SK-N-SH treated with all-trans-retinoic acid at 6 μM for 48 hours (cell line): ENCODE measurements at regions not wholly inside any gene's neighbourhood (a gene's known extent, or its start where the extent isn't known, plus 50 kb on each side); places are given as distances from the start of the nearest gene placed in this dataset.

Experiments
- ATAC-seq: fragments of 200-7000 bp; cut with Tn5 transposase; 3 replicates; pipeline ENCODE4 v1.9.1; 2020; ENCODE audit warnings: mild to moderate bottlenecking, moderate library complexity
- ARNTL ChIP-seq: fragments of 450-650 bp; formaldehyde crosslinking; IDR thresholded peaks from 2 replicates; pipeline ENCODE4 v1.5.0; 2020; ENCODE audit warnings: low read depth, mild to moderate bottlenecking, moderate library complexity, borderline replicate concordance
- BACH2 ChIP-seq: fragments of 250-450 bp; sonication (Bioruptor Pico); IDR thresholded peaks from 2 replicates; pipeline ENCODE4 v1.9.0; 2021; ENCODE audit warnings: mild to moderate bottlenecking, borderline replicate concordance
- CREB5 ChIP-seq: fragments of 250-450 bp; sonication (Bioruptor Pico); IDR thresholded peaks from 2 replicates; pipeline ENCODE4 v1.5.1; 2020; ENCODE audit warnings: low read depth, mild to moderate bottlenecking, moderate library complexity
- CSDC2 ChIP-seq: fragments of 250-450 bp; sonication (Bioruptor Pico); IDR thresholded peaks from 2 replicates; pipeline ENCODE4 v1.5.0; 2020; ENCODE audit warnings: mild to moderate bottlenecking, moderate library complexity
- CSRNP3 ChIP-seq: fragments of 250-450 bp; sonication (Bioruptor Pico); IDR thresholded peaks from 2 replicates; pipeline ENCODE4 v1.5.1; 2021; ENCODE audit warnings: mild to moderate bottlenecking, moderate library complexity
- ESRRG ChIP-seq: fragments of 250-450 bp; sonication (Bioruptor Pico); IDR thresholded peaks from 2 replicates; pipeline ENCODE4 v1.6.1; 2021; ENCODE audit warnings: mild to moderate bottlenecking
- GLIS3 ChIP-seq: fragments of 250-450 bp; sonication (Bioruptor Pico); IDR thresholded peaks from 2 replicates; pipeline ENCODE4 v1.5.0; 2020; ENCODE audit warnings: mild to moderate bottlenecking, moderate library complexity
- ISL1 ChIP-seq: fragments of 250-450 bp; sonication (Bioruptor Pico); IDR thresholded peaks from 2 replicates; pipeline ENCODE4 v2.1.2; 2022; ENCODE audit warnings: mild to moderate bottlenecking, moderate library complexity
- PATZ1 ChIP-seq: fragments of 250-450 bp; sonication (Bioruptor Pico); IDR thresholded peaks from 2 replicates; pipeline ENCODE4 v1.8.0; 2020; ENCODE audit warnings: mild to moderate bottlenecking, moderate library complexity, borderline replicate concordance
- POU6F1 ChIP-seq: fragments of 250-450 bp; sonication (Bioruptor Pico); IDR thresholded peaks from 2 replicates; pipeline ENCODE4 v1.8.0; 2021; ENCODE audit warnings: low read depth, mild to moderate bottlenecking, moderate library complexity, borderline replicate concordance
- PPARA ChIP-seq: fragments of 250-450 bp; sonication (Bioruptor Pico); IDR thresholded peaks from 2 replicates; pipeline ENCODE4 v1.5.0; 2020; ENCODE audit warnings: mild to moderate bottlenecking, borderline replicate concordance
- RARB ChIP-seq: fragments of 250-450 bp; sonication (Bioruptor Pico); IDR thresholded peaks from 2 replicates; pipeline ENCODE4 v1.8.0; 2021; ENCODE audit warnings: mild to moderate bottlenecking, moderate library complexity
- SNAI2 ChIP-seq: fragments of 250-450 bp; sonication (Bioruptor Pico); IDR thresholded peaks from 2 replicates; pipeline ENCODE4 v1.5.0; 2020; ENCODE audit warnings: mild to moderate bottlenecking, moderate library complexity
- TCF4 ChIP-seq: fragments of 250-450 bp; sonication (Bioruptor Pico); IDR thresholded peaks from 2 replicates; pipeline ENCODE4 v1.8.0; 2021; ENCODE audit warnings: mild to moderate bottlenecking, moderate library complexity, borderline replicate concordance
- TOX ChIP-seq: fragments of 250-450 bp; sonication (Bioruptor Pico); IDR thresholded peaks from 2 replicates; pipeline ENCODE4 v1.8.0; 2021; ENCODE audit warnings: mild to moderate bottlenecking, moderate library complexity, borderline replicate concordance
- TSHZ2 ChIP-seq: fragments of 250-450 bp; sonication (Bioruptor Pico); IDR thresholded peaks from 2 replicates; pipeline ENCODE4 v1.5.0; 2020; ENCODE audit warnings: mild to moderate bottlenecking, moderate library complexity
- ZC3H10 ChIP-seq: fragments of 250-450 bp; sonication (Bioruptor Pico); IDR thresholded peaks from 2 replicates; pipeline ENCODE4 v1.5.1; 2021; ENCODE audit warnings: mild to moderate bottlenecking, moderate library complexity
- ZFP3 ChIP-seq: fragments of 250-450 bp; sonication (Bioruptor Pico); IDR thresholded peaks from 2 replicates; pipeline ENCODE4 v1.5.0; 2020; ENCODE audit warnings: mild to moderate bottlenecking, moderate library complexity
- ZNF565 ChIP-seq: fragments of 450-650 bp; formaldehyde crosslinking; conservative IDR thresholded peaks from 2 replicates; pipeline ENCODE4 v1.5.0; 2020; ENCODE audit warnings: low read depth, mild to moderate bottlenecking, moderate library complexity
- ZNF70 ChIP-seq: fragments of 450-650 bp; formaldehyde crosslinking; IDR thresholded peaks from 2 replicates; pipeline ENCODE4 v1.5.0; 2020; ENCODE audit warnings: mild to moderate bottlenecking, moderate library complexity
- ZNF8 ChIP-seq: fragments of 450-650 bp; formaldehyde crosslinking; IDR thresholded peaks from 2 replicates; pipeline ENCODE4 v1.5.0; 2020; ENCODE audit warnings: mild to moderate bottlenecking, moderate library complexity

- TF ChIP-seq POU6F1 (no peak), CSDC2 (CRISPR knock-in tag) (no peak), BACH2 (no peak), TOX (CRISPR knock-in tag) (no peak), ESRRG (no peak), GLIS3 (CRISPR knock-in tag) (no peak), ZNF8 (CRISPR knock-in tag) (no peak), CREB5 (CRISPR knock-in tag) (no peak), TSHZ2 (no peak), TCF4 (CRISPR knock-in tag) (no peak), ZC3H10 (CRISPR knock-in tag) (no peak), CSRNP3 (CRISPR knock-in tag) (no peak), ZNF565 (no peak), SNAI2 (CRISPR knock-in tag) (no peak), ARNTL (CRISPR knock-in tag) (no peak), ZFP3 (CRISPR knock-in tag) (no peak), PATZ1 (no peak), PPARA (CRISPR knock-in tag) (no peak)
- no peak for ATAC-seq
These were observed 55.9 kb upstream of the MEF2A start for GRCh38 chr15:99509686-99510461.

- ATAC-seq: no peak
- TF ChIP-seq SNAI2 (CRISPR knock-in tag): no peak
These were observed 54.3 kb upstream of the MEF2A start for GRCh38 chr15:99511531-99511865.

GRCh38 chr15:99511866-99512661, 53.7 kb upstream of the MEF2A start:
- no peak for TF ChIP-seq BACH2
- TF ChIP-seq SNAI2 (CRISPR knock-in tag): no peak
- no peak for TF ChIP-seq ISL1 (CRISPR knock-in tag)
- TF ChIP-seq PATZ1: no peak
- TF ChIP-seq ZNF565: no peak
- no peak for TF ChIP-seq ZNF8 (CRISPR knock-in tag)
- TF ChIP-seq GLIS3 (CRISPR knock-in tag): no peak
- TF ChIP-seq CSDC2 (CRISPR knock-in tag): no peak
- no peak for TF ChIP-seq ZC3H10 (CRISPR knock-in tag)
- no peak for TF ChIP-seq RARB (CRISPR knock-in tag)
- TF ChIP-seq TOX (CRISPR knock-in tag): no peak
- no peak for TF ChIP-seq ZNF70 (CRISPR knock-in tag)
- ATAC-seq: no peak
